D721Med (cell line): ENCODE measurements at regions not wholly inside any gene's neighbourhood (a gene's known extent, or its start where the extent isn't known, plus 50 kb on each side); places are given as distances from the start of the nearest gene placed in this dataset.

Source experiments
- DNase-seq: peaks from one replicate; pipeline ENCODE4 v3.0.0; 2011; ENCODE audit warnings: low spot score; ENCODE audit not compliant: insufficient read length
- FAIRE-seq: peaks from 2 replicates; lab custom pipeline; 2011; peaks lifted over from hg19 to GRCh38; lab: Jason Lieb, UNC
- CTCF ChIP-seq: IDR thresholded peaks from 2 replicates; pipeline ENCODE4 v1.5.1; 2012; ENCODE audit warnings: mild to moderate bottlenecking, control low read depth; ENCODE audit not compliant: insufficient read depth; ENCODE audit errors: missing control alignments

GRCh38 chr18:61187971-61188370, 145.3 kb upstream of the CDH20 start:
- DNase-seq (no peak), FAIRE-seq (no peak)
- no peak for TF ChIP-seq CTCF

DNA sequence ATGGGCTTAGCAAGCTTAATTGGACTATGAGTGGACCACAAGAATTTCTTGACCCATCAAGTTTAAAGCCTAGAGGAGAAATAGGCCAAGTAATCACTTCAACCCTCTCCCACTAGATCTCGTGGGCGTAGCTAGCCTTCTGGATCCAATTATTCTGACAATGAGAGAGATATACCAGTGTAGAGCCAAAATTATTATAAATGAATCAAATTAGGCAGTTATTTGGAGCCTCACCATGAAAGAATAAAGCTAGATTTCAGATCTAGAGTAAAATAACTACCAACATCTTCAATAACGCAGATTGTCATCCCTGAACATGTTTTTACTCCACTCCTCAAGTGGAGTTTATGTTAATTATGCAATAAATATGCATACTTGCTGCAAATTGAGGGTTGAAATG, 143.9 kb upstream of the CDH20 start:
- DNase-seq = no peak
- no peak for TF ChIP-seq CTCF
- FAIRE-seq = no peak

GRCh38 chr18:61194726-61195125, 138.5 kb upstream of the CDH20 start:
- DNase-seq (no peak), FAIRE-seq (no peak)
- TF ChIP-seq CTCF = no peak

DNA sequence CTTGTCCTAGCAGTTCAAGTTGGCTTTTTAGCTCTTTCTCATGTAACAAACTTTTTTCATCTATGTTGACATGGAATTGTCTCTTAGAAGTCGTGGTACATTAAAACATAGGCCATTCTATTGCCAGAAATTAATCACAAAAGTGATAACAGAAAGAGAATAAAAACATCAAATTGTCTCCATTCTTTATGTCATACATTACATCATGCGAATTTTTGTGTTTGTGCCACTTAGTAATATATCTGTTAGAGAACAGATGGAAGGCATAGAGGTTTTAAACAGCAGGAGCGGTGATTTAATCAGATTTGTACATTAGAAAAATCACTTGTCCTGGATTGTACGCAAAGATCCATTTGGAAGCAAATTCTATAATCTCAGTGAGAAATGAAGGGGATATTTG, 136.5 kb upstream of the CDH20 start:
- DNase-seq (no peak), FAIRE-seq (peak; percentile 100)
- TF ChIP-seq CTCF = no peak

DNA sequence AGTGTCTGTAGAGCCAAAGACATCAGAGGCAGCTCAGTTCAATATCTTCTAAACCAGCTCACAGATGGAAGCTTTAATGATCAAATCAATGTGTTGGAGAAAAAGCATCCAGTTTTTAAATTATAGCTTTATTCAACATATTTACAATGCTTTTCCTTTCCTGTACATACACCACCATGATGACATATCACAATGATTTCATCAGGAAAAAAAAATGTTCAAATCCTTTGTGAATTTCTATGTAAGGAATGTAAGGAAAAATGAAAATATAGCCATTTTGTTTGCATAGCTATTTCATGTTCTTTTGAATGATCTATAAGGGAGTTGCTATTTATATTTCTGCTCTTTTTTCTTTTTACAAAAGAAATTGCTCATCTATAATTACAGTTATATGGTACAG, 134.7 kb upstream of the CDH20 start:
- TF ChIP-seq CTCF = no peak
- FAIRE-seq (no peak), DNase-seq (no peak)

DNA sequence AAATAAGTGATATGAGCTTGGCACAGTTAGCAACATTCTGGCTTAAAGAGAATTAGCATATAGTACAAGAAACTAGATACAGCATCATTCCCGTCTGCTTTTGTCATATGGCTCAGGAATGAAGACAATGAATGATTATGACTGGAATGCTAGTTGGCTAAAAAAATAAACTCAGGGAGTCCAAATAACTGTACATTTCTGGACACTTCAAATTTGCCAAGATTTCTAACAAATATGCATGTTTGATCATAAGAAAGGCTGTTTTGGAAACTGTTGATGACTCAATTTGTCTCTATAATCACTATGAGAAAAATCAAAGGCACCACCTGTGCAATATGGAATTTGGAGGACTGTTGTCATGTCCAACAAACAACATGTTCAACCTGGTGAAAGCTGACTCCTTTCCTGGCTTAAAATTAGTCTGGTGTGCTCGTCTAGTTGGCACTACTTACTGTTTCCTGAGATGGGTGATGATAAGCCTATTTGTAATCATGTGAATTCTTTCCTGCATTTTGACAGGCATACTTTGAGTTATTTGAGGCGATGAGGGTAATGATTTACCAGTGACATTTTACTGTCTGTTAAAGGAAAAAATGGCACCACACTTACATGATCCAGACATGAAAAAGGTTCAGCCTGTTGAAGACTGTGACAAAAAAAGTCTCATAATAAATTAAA, 133.9 kb upstream of the CDH20 start:
- TF ChIP-seq CTCF = no peak
- FAIRE-seq = no peak

GRCh38 chr18:61201511-61201910, 131.7 kb upstream of the CDH20 start:
- no peak for TF ChIP-seq CTCF
- no peak for FAIRE-seq
- no peak for DNase-seq

More for the DNA sequence above, 133.9 kb upstream of the CDH20 start:
- no peak for DNase-seq
